EL (cell line): ENCODE measurements at regions not wholly inside any gene's neighbourhood (a gene's known extent, or its start where the extent isn't known, plus 50 kb on each side); places are given as distances from the start of the nearest gene placed in this dataset.

Experiments used
- DNase-seq: peaks from one replicate; pipeline ENCODE4 v3.0.0-alpha.2; 2016

DNA sequence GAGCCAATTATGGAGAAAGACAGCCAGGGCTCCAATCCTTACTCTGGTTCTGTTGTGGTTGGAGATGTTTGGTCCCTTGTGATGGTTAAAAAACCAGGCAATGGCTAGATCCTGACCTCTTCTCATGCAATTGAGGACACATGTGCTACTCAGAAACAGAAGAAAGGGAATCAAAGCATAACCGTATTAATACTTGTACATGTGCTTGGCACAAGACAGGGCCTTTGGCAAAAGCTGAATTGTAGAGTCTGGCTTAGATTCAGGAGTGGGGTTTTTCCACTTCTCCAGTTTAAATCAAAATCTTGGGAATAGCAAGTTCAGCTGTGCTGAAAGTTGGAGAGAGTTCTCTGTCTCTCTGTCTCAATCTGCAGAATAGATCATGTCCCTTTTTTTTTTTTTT, 80.1 kb upstream of the E2F8 start:
- DNase-seq, result no peak

DNA sequence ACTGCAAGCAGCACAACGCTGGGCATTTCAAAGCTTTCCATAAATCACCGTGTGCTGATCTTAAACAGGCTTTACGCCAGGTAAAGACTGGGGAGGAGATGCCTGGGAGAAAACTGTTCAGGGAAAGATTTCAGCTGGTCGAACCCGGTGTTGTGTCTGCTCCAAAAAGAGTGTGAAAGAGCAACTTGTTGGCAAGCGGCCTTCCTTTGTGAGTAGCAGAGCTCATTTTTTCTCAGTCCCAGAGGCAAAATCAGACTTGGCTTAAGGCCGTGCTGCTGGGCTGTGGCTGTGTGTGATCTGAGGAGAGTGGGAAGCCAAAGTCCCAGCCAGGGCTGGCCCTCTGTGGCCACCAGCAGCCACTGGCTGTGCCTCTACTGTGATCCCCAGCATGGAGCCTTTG, 75.7 kb upstream of the E2F8 start:
- DNase-seq, result no peak

DNA sequence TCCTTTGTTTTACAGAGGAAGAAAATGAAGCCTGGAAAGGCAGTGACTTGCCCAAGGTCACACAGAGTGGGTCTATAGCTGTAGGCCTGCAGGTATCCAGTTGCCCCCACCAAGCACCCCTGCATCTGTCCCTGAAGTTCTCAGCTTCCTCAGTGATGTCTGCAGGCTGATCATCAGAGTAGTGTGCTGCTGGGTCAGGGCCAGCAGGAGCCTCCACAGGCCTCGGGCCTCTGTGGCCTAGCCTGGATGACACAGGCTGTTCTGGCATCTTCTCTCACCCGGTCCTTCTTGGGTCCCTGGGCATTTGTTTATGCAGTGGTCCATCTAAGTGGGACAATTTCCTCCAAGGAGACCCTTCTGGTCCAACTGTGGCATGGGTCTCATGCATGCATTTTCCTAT, 74.8 kb upstream of the E2F8 start:
- DNase-seq, result no peak

DNA sequence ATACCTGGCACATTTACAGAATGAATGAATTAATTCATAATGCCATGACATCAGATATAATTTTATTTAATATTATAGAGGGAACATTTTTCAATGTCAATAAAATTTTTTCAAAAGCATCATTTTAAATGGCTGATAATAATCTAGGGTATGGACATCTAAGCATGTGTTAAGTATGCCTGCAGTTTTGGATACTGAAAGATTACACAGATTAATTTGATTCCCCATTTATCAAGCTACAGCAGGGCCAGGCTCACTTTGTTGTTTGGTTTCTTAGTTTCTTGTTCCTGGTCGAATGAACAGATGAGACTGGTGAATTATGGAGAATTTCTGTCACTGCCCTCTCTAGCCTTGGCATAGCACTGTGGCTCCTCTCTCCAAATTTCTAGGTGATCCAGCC, 72.4 kb upstream of the E2F8 start:
- no peak for DNase-seq

DNA sequence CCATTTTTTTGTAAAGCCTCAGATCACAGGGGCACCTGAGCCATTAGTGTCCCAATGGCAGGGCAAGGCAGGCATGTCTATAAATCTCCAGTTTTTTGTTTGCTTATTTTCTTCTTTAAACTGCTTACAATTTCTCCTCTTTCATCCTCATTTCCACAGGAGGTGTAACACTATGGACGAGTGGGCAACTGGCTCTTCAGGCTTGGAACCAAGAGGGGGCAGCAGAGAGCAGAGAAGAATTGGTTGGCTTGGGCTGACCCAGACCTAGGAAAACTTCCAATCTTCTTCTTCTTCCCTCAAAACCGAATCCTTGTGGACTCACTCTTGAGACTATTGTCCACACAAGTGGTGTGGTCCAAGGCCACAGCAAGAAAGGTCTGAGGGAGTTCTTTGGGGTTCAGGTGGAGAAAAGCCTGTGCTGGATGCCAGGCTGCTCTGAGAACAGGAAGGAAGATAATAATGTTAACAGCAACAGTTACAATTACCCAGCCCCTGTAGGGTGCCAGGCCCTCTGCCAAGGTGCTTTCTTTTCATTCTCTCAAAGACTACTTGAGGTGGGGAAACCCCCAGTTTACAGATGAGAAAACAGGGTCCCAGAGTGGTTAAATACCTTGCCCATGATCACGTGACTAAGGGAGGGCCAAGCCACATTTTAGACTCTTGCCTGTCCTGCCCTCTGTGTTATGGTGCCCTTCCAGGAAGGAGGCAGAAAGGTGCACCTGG, 70.7 kb upstream of the E2F8 start:
- DNase-seq, result peak; percentile 59

DNA sequence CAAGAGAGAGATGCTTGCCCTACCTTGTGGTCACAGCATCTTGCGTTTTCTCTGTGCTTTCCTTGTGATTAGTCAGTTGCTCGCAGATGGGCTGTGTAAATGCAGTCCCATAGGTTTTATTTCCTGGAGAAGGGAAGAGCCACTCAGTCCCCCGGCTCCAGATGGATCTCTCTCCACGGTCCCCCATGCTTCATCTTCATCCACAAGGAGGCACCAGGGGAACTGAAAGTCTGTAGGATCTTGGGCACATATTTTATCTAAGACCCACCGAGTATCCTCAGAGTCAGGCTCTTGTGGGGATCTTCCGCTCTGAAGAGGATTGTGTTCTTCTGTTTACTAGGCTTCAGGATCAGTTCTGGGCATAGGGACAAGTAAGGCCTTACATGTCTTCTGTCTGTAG, 66.8 kb upstream of the E2F8 start:
- DNase-seq, result no peak

DNA sequence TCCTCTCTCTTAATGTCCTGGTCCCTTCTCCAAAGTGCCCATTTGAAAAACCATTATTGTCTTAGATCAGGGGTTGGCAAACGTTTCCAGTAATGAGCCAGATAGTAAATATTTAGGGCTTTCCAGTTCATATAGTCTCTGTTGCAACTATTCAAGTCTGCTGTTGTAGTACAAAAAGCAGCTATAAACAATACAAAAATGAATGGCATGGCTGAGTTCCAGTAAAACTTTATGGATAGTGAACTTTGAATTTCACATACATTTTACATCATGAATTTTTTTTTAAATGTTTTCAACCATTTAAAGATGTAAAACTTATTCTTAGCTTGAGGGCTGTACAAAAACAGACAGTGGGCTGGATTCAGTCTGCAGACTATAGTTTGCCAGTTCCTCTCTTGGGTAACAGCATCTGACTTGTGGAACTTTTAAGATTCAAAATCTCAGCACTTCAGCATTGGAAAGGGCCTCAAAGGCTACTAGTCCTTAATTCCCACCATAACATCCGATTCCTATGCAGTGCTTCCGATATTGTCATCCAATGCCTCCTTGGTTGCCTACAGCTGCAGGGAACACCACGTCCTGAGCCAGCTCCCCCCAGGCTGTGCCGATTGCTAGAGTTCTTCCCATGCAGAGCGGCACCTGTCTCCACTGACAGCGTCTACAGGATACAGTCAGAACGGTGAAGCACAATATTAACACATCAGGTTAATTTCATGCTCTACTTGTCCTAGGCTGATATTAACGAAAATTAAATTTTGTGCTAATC, 65.6 kb upstream of the E2F8 start:
- no peak for DNase-seq

DNA sequence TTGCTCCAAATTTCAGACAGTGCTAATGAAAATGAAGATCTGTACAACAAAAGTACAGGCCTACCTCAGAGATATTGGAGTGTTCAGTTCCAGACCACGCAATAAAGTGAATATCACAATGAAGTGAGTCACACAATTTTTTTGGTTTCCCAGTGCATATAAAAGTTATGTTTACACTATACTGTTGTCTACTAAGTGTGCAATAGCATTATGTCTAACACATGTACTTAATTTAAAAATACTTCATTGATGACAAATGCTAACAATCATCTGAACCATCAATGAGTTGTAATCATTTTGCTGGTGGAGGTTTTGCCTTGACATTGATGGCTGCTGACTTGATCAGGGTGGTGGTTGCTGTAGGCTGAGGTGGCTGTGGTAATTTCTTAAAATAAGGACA, 60.6 kb upstream of the E2F8 start:
- DNase-seq, result no peak

DNA sequence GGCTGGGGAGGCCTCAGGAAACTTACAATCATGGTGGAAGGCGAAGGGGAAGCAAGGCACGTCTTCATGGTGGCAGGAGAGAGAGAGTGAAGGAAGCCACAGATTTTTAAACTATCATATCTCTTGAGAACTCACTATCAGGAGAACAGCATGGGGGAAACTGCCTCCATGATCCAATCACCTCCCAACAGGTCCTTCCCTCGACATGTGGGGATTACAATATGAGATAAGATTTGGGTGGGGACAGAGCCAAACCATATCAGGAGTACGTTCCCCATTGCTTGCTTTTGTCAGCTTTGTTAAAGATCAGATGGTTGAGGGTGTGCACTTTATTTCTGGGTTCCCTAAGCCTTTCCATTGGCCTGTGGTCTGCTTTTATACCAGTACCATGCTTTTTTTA, 53.7 kb upstream of the E2F8 start:
- no peak for DNase-seq

DNA sequence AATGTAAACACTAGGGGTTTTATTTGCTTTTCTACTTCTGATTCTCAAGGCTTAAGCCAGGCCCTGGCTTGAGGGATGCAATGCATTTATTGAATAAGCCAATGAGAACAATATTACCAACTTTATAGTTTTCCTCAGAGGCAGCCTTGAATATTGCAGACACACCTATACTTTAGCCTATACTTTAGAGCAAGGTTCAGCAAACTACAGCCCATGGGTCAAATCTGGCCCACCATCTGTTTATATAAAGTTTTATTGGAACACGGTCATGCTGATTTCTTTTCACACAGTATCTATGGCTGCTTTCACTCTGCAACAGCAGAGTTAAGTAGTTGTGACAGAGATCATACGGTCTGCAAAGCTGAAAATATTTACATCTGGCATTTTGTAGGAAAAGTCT, 50.3 kb upstream of the E2F8 start:
- DNase-seq, result no peak
